Uterus (tissue), 3 donors: ENCODE measurements at regions not wholly inside any gene's neighbourhood (a gene's known extent, or its start where the extent isn't known, plus 50 kb on each side); places are given as distances from the start of the nearest gene placed in this dataset.
"Not testable (repeated sequence)": the region's sequence is repeated elsewhere in the genome, so short reads cannot be mapped to it uniquely, and the experiment has no call there.

Experiments
- DNase-seq, 2 donors: peaks; one replicate each; pipeline ENCODE4 v3.0.0-alpha.2; 2019 to 2020
- H3K27ac ChIP-seq, 2 donors: fragments of 200-600 bp; sonication (generic); 1 replicate in 1 of 2; 2 replicates in 1 of 2; pipeline ENCODE4 v1.5.1; 2016 to 2018
- H3K27me3 ChIP-seq, 2 donors: fragments of 200-600 bp; sonication (generic); one replicate each; pipeline ENCODE4 v1.5.1; 2018 to 2019; ENCODE audit warnings: control low read depth in 1 of 2
- H3K36me3 ChIP-seq, 2 donors: fragments of 200-600 bp; sonication (generic); one replicate each; pipeline ENCODE4 v1.5.1; 2019; ENCODE audit warnings: control low read depth in 1 of 2
- H3K4me1 ChIP-seq, 2 donors: fragments of 200-600 bp; sonication (generic); one replicate each; pipeline ENCODE4 v1.5.1; 2018 to 2019; ENCODE audit warnings: control low read depth in 1 of 2
- H3K4me3 ChIP-seq, 2 donors: fragments of 200-600 bp; sonication (generic); 1 replicate in 1 of 2; 2 replicates in 1 of 2; pipeline ENCODE4 v1.5.1; 2018 to 2019; ENCODE audit warnings: mild to moderate bottlenecking in 1 of 2
- H3K9me3 ChIP-seq, 2 donors: fragments of 200-600 bp; sonication (generic); one replicate each; pipeline ENCODE4 v1.5.1; 2019; ENCODE audit warnings: control low read depth in 1 of 2
- POLR2A ChIP-seq, 2 donors: fragments of 450-650 bp; IDR thresholded peaks; one replicate each; pipeline ENCODE4 v1.6.1; 2016; ENCODE audit warnings: antibody characterized with exemption in 2 of 2, mild to moderate bottlenecking in 1 of 2, moderate library complexity in 1 of 2
- intact Hi-C: fragments of 100-400 bp; cut with DNase I; formaldehyde crosslinking; loops from one replicate; pipeline ENCODE4 v1.15.1; 2023; ENCODE audit warnings: low total_unique reads
- TF ChIP-seq, protein P1 (sequence below), 4 experiments: fragments of 200-600 bp in 2 of 4; fragments of 450-650 bp in 2 of 4; sonication (generic) in 2 of 4; IDR thresholded peaks; one replicate each; pipeline ENCODE4 v1.5.1; 2016 to 2019; ENCODE audit warnings: antibody characterized with exemption in 4 of 4, mild to moderate bottlenecking in 2 of 4, moderate library complexity in 1 of 4
- donor health status: DM: yes; HTN: yes; CAD: no.

DNA sequence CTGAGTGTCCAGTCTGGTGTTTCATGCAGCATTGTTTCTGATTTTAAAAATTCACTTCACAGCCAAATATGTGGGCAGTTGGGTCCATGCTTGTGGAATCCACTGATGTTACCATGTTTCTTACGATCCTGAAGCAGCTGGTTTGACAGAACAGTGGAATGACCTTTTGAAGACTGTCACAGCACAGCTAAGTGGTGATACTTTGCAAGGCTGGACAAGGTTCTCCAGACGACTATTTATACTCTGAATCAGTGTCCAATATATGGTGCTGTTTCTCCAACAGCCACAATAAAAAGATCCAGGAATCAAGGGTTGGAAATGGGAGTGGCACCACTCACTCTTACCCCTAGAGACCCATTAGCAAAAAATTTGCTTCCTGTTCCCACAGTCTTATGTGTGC lies 577.4 kb upstream of the RAB6C start:
- H3K27me3 ChIP-seq = no peaks in the 10 kb centered on the region
- no peaks in the 10 kb centered on the region for H3K4me1 ChIP-seq
- H3K9me3 ChIP-seq = no peaks in the 10 kb centered on the region
- no peak for DNase-seq
- H3K4me3 ChIP-seq = no peak overlapping the region
- no peaks in the 10 kb centered on the region for H3K36me3 ChIP-seq
- no peak overlapping the region for H3K27ac ChIP-seq
- intact Hi-C loops = no loop called here
- TF ChIP-seq POLR2A (IDR thresholded peaks at IDR 0.05) = no peak
- TF ChIP-seq, protein P1, sequence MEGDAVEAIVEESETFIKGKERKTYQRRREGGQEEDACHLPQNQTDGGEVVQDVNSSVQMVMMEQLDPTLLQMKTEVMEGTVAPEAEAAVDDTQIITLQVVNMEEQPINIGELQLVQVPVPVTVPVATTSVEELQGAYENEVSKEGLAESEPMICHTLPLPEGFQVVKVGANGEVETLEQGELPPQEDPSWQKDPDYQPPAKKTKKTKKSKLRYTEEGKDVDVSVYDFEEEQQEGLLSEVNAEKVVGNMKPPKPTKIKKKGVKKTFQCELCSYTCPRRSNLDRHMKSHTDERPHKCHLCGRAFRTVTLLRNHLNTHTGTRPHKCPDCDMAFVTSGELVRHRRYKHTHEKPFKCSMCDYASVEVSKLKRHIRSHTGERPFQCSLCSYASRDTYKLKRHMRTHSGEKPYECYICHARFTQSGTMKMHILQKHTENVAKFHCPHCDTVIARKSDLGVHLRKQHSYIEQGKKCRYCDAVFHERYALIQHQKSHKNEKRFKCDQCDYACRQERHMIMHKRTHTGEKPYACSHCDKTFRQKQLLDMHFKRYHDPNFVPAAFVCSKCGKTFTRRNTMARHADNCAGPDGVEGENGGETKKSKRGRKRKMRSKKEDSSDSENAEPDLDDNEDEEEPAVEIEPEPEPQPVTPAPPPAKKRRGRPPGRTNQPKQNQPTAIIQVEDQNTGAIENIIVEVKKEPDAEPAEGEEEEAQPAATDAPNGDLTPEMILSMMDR (IDR thresholded peaks at IDR 0.05) = no peak

DNA sequence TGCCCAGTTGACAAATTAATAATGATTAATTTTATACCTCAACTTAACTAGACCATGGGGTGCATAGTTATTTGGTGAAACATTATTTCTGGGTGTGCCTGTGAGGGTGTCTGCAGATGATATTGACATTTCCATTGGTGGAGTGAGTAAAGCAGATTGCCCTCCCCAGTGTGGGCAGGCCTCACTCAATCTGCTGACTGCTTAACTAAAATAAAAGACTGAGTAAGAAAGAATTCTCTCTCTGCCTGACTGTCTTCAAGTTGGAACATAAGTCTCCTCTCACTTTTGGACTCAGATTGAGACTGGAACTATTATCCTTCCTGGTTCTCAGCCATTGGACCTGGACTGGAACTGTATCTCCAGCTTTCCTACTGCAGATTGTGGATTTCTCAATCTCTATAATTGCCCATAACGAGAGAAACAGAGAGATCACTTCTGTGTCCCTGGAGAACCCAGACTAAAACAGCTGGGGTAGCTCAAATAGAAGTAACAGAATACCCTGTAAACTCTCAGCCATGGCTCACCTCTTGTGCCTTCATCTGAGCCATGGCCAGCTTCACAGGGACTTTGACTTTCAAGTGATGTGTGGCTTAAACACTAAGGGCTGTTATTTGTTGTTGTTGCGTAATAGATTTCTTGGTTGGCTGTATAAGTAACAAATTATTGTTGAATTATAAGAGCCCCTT lies 575.3 kb upstream of the RAB6C start:
- no peaks in the 10 kb centered on the region for H3K36me3 ChIP-seq
- TF ChIP-seq POLR2A (IDR thresholded peaks at IDR 0.05) = no peak
- TF ChIP-seq, protein P1 (IDR thresholded peaks at IDR 0.05) = no peak
- intact Hi-C loops = no loop called here
- no peaks in the 10 kb centered on the region for H3K9me3 ChIP-seq
- no peaks in the 10 kb centered on the region for H3K4me1 ChIP-seq
- no peak for DNase-seq
- no peak overlapping the region for H3K4me3 ChIP-seq
- H3K27ac ChIP-seq = no peak overlapping the region
- no peaks in the 10 kb centered on the region for H3K27me3 ChIP-seq

DNA sequence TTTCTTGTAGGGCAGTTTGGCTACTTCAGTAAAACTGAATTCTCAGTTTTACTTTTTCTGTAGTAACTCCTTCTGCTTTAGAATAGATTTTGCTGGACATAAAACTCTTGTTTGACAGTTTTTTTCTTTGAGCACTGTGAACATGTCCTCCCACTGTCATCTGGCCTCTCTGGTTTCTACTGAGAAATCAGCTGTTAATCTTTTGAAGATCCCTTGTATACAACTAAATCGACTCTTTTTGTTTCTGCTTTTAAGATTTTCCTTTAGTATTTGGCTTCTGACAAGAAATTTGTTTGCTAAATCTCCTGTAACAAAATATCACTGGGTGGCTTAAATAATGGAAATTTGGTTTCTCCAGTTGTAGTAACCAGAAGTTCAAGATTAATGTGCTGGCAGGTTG lies 570.9 kb upstream of the RAB6C start:
- no peak for DNase-seq
- H3K4me1 ChIP-seq = no peaks in the 10 kb centered on the region
- intact Hi-C loops = no loop called here
- no peak overlapping the region for H3K4me3 ChIP-seq
- no peak overlapping the region for H3K27ac ChIP-seq
- TF ChIP-seq POLR2A (IDR thresholded peaks at IDR 0.05) = no peak
- TF ChIP-seq, protein P1 (IDR thresholded peaks at IDR 0.05) = no peak
- no peaks in the 10 kb centered on the region for H3K9me3 ChIP-seq
- H3K36me3 ChIP-seq = no peaks in the 10 kb centered on the region
- no peaks in the 10 kb centered on the region for H3K27me3 ChIP-seq

DNA sequence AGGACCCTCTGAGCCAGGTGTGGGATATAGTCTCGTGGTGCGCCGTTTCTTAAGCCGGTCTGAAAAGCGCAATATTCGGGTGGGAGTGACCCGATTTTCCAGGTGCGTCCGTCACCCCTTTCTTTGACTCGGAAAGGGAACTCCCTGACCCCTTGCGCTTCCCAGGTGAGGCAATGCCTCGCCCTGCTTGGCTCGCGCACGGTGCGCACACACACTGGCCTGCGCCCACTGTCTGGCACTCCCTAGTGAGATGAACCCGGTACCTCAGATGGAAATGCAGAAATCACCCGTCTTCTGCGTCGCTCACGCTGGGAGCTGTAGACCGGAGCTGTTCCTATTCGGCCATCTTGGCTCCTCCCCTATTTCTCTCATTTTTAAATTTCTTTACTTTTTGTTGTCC lies 562.4 kb upstream of the RAB6C start:
- H3K4me3 ChIP-seq, H3K9me3 ChIP-seq, H3K27me3 ChIP-seq, H3K4me1 ChIP-seq, H3K27ac ChIP-seq, intact Hi-C loops, DNase-seq, H3K36me3 ChIP-seq: not testable (repeated sequence)

DNA sequence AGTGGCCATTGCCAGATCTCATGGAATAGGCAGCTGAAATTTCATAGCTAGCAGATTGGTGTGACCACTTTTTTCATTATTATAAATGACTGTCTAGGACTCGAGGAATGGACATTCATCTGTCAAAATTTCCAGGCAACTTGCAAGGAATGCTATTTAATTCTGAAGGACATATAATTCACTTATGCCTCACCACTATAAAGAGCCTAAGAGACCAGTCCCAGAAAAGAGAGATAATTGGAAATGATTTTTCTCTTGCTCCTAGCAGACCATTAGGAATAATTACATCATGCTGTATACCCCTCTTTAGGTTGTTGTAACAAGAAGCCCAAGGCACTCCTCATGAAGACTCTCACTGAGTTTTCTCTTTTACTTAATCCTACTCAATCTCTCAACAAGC lies 557.4 kb upstream of the RAB6C start:
- Histone ChIP-seq H3K27me3 (no peaks in the 10 kb centered on the region), H3K4me3 (no peak overlapping the region), H3K27ac (no peak overlapping the region), H3K9me3 (no peaks in the 10 kb centered on the region), H3K36me3 (no peaks in the 10 kb centered on the region), H3K4me1 (no peaks in the 10 kb centered on the region)
- TF ChIP-seq, protein P1 (IDR thresholded peaks at IDR 0.05) = no peak
- no peak for TF ChIP-seq POLR2A (IDR thresholded peaks at IDR 0.05)
- intact Hi-C loops = no loop called here
- DNase-seq = no peak
